HG03139 (cell line): ENCODE measurements at regions not wholly inside any gene's neighbourhood (a gene's known extent, or its start where the extent isn't known, plus 50 kb on each side); places are given as distances from the start of the nearest gene placed in this dataset.

Experiments used
- ATAC-seq: cut with Tn5 transposase; IDR thresholded peaks from one replicate; pipeline ENCODE4 v1.9.1; 2021; ENCODE audit not compliant: unreplicated experiment

- peak; percentile 7 for ATAC-seq
Measured at GRCh38 chr1:212557739-212558692, 50.5 kb upstream of the ATF3 start.

DNA sequence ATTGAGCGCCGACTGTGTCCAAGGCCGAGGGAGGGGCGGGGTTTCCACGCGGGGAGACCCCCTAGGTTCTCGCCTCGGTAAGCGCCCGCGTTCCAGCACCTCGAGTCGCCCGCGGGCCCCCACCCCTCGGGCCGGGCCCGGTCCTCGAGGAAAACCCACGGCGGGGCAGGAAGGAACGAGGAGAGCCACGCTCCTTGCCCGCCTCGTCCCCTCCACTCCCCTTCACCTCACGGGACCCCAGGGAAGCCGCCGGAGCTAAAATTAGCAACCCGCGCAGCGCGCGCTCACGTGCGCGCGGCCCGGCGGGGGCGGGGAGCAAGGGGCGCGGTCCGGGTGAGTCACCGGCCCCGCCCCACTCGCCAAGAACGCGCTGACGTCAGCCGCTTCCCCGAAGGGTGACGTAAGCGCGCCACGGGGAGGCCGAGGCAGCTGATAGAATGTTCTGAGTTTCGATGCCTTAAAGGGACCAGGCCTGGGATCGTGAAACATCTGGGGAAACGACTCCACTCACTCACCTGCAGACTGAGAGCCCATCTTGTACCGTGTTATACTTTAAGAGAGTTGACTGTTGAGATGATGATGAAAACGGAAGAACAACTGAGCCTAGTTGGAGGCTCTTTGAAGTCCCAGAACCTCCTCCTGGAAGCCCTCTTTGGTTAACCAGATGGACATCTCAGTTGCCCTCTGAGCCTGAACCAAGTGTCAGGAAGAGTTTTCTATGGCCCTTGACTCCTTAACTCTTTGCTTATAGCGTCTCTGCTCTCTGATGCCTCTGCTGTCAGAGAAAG is 49.7 kb upstream of the ATF3 start:
- peak; percentile 93 for ATAC-seq
